Liver (tissue), 8 donors: ENCODE measurements at regions not wholly inside any gene's neighbourhood (a gene's known extent, or its start where the extent isn't known, plus 50 kb on each side); places are given as distances from the start of the nearest gene placed in this dataset.

Experiments
- DNase-seq: peaks from one replicate; pipeline ENCODE4 v3.0.0-alpha.2; 2017; ENCODE audit warnings: low spot score
- H3K27ac ChIP-seq, 2 donors: one replicate each; pipeline ENCODE4 v1.7.0; 2013; ENCODE audit warnings: inconsistent platforms in 2 of 2, low read length in 2 of 2, control low read depth in 1 of 2, low read depth in 1 of 2, mild to moderate bottlenecking in 1 of 2
- H3K27me3 ChIP-seq, 4 donors: one replicate each; pipeline versions ENCODE4 v1.6.1 to v1.7.0; 2013; ENCODE audit warnings: low read length in 3 of 4, inconsistent platforms in 1 of 4, mild to moderate bottlenecking in 1 of 4, moderate library complexity in 1 of 4; ENCODE audit not compliant: control insufficient read depth in 4 of 4, insufficient read depth in 4 of 4
- H3K36me3 ChIP-seq, 4 donors: one replicate each; pipeline versions ENCODE4 v1.6.1 to v1.7.0; 2013; ENCODE audit warnings: low read length in 3 of 4, mild to moderate bottlenecking in 3 of 4, low read depth in 1 of 4, moderate library complexity in 1 of 4; ENCODE audit not compliant: control insufficient read depth in 4 of 4, insufficient read depth in 3 of 4
- H3K4me1 ChIP-seq, 4 donors: one replicate each; pipeline versions ENCODE4 v1.6.1 to v1.7.0; 2013; ENCODE audit warnings: low read length in 3 of 4, mild to moderate bottlenecking in 3 of 4, moderate library complexity in 1 of 4; ENCODE audit not compliant: control insufficient read depth in 4 of 4, insufficient read depth in 4 of 4
- H3K4me3 ChIP-seq, 3 donors: one replicate each; pipeline versions ENCODE4 v1.6.1 to v1.7.0; 2013; ENCODE audit warnings: low read length in 3 of 3, control low read depth in 1 of 3, low read depth in 1 of 3, mild to moderate bottlenecking in 1 of 3
- H3K9ac ChIP-seq, 2 donors: one replicate each; pipeline ENCODE4 v1.7.0; 2013; ENCODE audit warnings: low read length in 2 of 2, mild to moderate bottlenecking in 2 of 2, moderate library complexity in 2 of 2, control low read depth in 1 of 2, low read depth in 1 of 2
- H3K9me3 ChIP-seq, 4 donors: one replicate each; pipeline versions ENCODE4 v1.6.1 to v1.7.0; 2013; ENCODE audit warnings: low read length in 3 of 4; ENCODE audit not compliant: control insufficient read depth in 4 of 4
- ATF3 ChIP-seq: IDR thresholded peaks from 2 replicates; pipeline ENCODE4 v1.6.1; 2016; ENCODE audit warnings: antibody characterized with exemption
- CTCF ChIP-seq: fragments of 150-350 bp; IDR thresholded peaks from 2 replicates; pipeline ENCODE4 v1.5.1; 2017; ENCODE audit warnings: improper control_type of control experiment, low read depth, low read length; ENCODE audit not compliant: missing input control
- EGR1 ChIP-seq, 2 donors: IDR thresholded peaks; 2 replicates each; pipeline ENCODE4 v1.6.1; 2016 to 2018; ENCODE audit warnings: antibody characterized with exemption in 2 of 2, low read depth in 2 of 2
- FOXA1 ChIP-seq: IDR thresholded peaks from 2 replicates; pipeline ENCODE4 v1.6.1; 2016; ENCODE audit warnings: antibody characterized with exemption
- FOXA2 ChIP-seq: IDR thresholded peaks from 2 replicates; pipeline ENCODE4 v1.6.1; 2016; ENCODE audit warnings: antibody characterized with exemption
- GABPA ChIP-seq, 2 donors: IDR thresholded peaks in 1 of 2; conservative IDR thresholded peaks in 1 of 2; 2 replicates each; pipeline ENCODE4 v1.6.1; 2016; ENCODE audit warnings: antibody characterized with exemption in 2 of 2, mild to moderate bottlenecking in 1 of 2, moderate library complexity in 1 of 2
- HNF4A ChIP-seq, 2 donors: conservative IDR thresholded peaks; 2 replicates each; pipeline ENCODE4 v1.6.1; 2016; ENCODE audit warnings: antibody characterized with exemption in 2 of 2, mild to moderate bottlenecking in 2 of 2
- HNF4G ChIP-seq: IDR thresholded peaks from 2 replicates; pipeline ENCODE4 v1.6.1; 2016; ENCODE audit warnings: antibody characterized with exemption
- JUND ChIP-seq, 2 donors: IDR thresholded peaks; 2 replicates each; pipeline ENCODE4 v1.6.1; 2016; ENCODE audit warnings: antibody characterized with exemption in 2 of 2
- MAX ChIP-seq: IDR thresholded peaks from 2 replicates; pipeline ENCODE4 v1.6.1; 2016; ENCODE audit warnings: antibody characterized with exemption
- NR2F2 ChIP-seq: IDR thresholded peaks from 2 replicates; pipeline ENCODE4 v1.6.1; 2016; ENCODE audit warnings: antibody characterized with exemption
- RAD21 ChIP-seq, 2 donors: IDR thresholded peaks; 2 replicates each; pipeline ENCODE4 v1.6.1; 2016; ENCODE audit warnings: antibody characterized with exemption in 2 of 2, mild to moderate bottlenecking in 2 of 2
- REST ChIP-seq: IDR thresholded peaks from 2 replicates; pipeline ENCODE4 v1.6.1; 2016; ENCODE audit warnings: antibody characterized with exemption, mild to moderate bottlenecking
- RXRA ChIP-seq, 2 donors: IDR thresholded peaks; 2 replicates each; pipeline ENCODE4 v1.6.1; 2017 to 2018; ENCODE audit warnings: antibody characterized with exemption in 2 of 2, mild to moderate bottlenecking in 1 of 2
- SP1 ChIP-seq: IDR thresholded peaks from 2 replicates; pipeline ENCODE4 v1.6.1; 2018; ENCODE audit warnings: antibody characterized with exemption, mild to moderate bottlenecking
- TAF1 ChIP-seq: conservative IDR thresholded peaks from 2 replicates; pipeline ENCODE4 v1.6.1; 2016; ENCODE audit warnings: antibody characterized with exemption, mild to moderate bottlenecking
- YY1 ChIP-seq: IDR thresholded peaks from 2 replicates; pipeline ENCODE4 v1.6.1; 2016; ENCODE audit warnings: antibody characterized with exemption, mild to moderate bottlenecking
- WGBS: extraction: QIAGEN DNeasy Blood & Tissue Kit; methylation state at CpG from one replicate; pipeline ENCODE4 v1.1.7; 2013; 5-methylcytosine and 5-hydroxymethylcytosine counted together
- donor health status: healthy.
- donor health status: healthy.
- donor health status: healthy.
- donor health status: healthy.
- donor health status: healthy.

GRCh38 chrX:25805744-25806143 is 332.4 kb upstream of the MAGEB18 start:
- Histone ChIP-seq H3K4me3 (no peak overlapping the region), H3K9me3 (no peaks in the 10 kb centered on the region), H3K27ac (no peak overlapping the region), H3K9ac (no peak overlapping the region), H3K27me3 (no peaks in the 10 kb centered on the region), H3K36me3 (no peaks in the 10 kb centered on the region), H3K4me1 (no peaks in the 10 kb centered on the region)
- WGBS, result 87% methylated on average over 22 of the region's 22 CpGs
- DNase-seq, result no peak
- no peak for TF ChIP-seq MAX
- no peak for TF ChIP-seq NR2F2
- TF ChIP-seq TAF1, result no peak
- no peak for TF ChIP-seq ATF3
- no peak for TF ChIP-seq JUND (IDR thresholded peaks at IDR 0.05)
- no peak for TF ChIP-seq EGR1 (IDR thresholded peaks at IDR 0.05; ENCODE audit: low read depth in 2 of 2)
- TF ChIP-seq RAD21 (IDR thresholded peaks at IDR 0.05), result no peak
- TF ChIP-seq YY1, result no peak
- TF ChIP-seq FOXA2, result no peak
- TF ChIP-seq RXRA (IDR thresholded peaks at IDR 0.05), result no peak
- no peak for TF ChIP-seq HNF4G

GRCh38 chrX:25807022-25807421 is 331.1 kb upstream of the MAGEB18 start:
- Histone ChIP-seq H3K27ac (no peak overlapping the region), H3K9me3 (no peaks in the 10 kb centered on the region), H3K4me3 (no peak overlapping the region), H3K9ac (no peak overlapping the region), H3K27me3 (no peaks in the 10 kb centered on the region), H3K4me1 (no peaks in the 10 kb centered on the region), H3K36me3 (no peaks in the 10 kb centered on the region)
- TF ChIP-seq EGR1 (IDR thresholded peaks at IDR 0.05; ENCODE audit: low read depth in 2 of 2) (no peak), FOXA1 (no peak), RXRA (IDR thresholded peaks at IDR 0.05) (no peak), GABPA (IDR thresholded peaks at IDR 0.05 in 1 of 2, conservative IDR thresholded peaks at IDR 0.05 in 1 of 2) (no peak), SP1 (no peak), CTCF (no peak), HNF4A (conservative IDR thresholded peaks at IDR 0.05) (no peak), MAX (no peak), NR2F2 (no peak), HNF4G (no peak), REST (no peak), RAD21 (IDR thresholded peaks at IDR 0.05) (no peak)
- no peak for DNase-seq
- 48% methylated on average over 2 of the region's 2 CpGs for WGBS
